CD4-positive, CD25-positive, alpha-beta regulatory T cell (primary cell): ENCODE measurements at regions not wholly inside any gene's neighbourhood (a gene's known extent, or its start where the extent isn't known, plus 50 kb on each side); places are given as distances from the start of the nearest gene placed in this dataset.

ENCODE experiments used
- ATAC-seq, 2 donors: fragments of 150-1000 bp; cut with Tn5 transposase; one replicate each; pipeline ENCODE4 v1.10.0; 2021; ENCODE audit warnings: low read depth in 2 of 2, moderate number of reproducible peaks in 2 of 2, moderate library complexity in 1 of 2
- DNase-seq, 3 donors: peaks; one replicate each; pipeline versions ENCODE4 v3.0.0 to v3.0.0-alpha.2; 2012 to 2022; ENCODE audit warnings: mixed read lengths in 1 of 3
- H3K27ac ChIP-seq: one replicate; pipeline ENCODE4 v1.7.0; 2013; ENCODE audit warnings: mild to moderate bottlenecking, low read length; ENCODE audit not compliant: insufficient read depth, poor library complexity, severe bottlenecking
- H3K27me3 ChIP-seq: one replicate; pipeline ENCODE4 v1.7.0; 2013; ENCODE audit warnings: low read length; ENCODE audit not compliant: control insufficient read depth, insufficient read depth
- H3K36me3 ChIP-seq: one replicate; pipeline ENCODE4 v1.7.0; 2013; ENCODE audit warnings: mild to moderate bottlenecking, low read length, moderate library complexity; ENCODE audit not compliant: control insufficient read depth, insufficient read depth
- H3K4me1 ChIP-seq: 2 replicates; pipeline ENCODE4 v1.7.0; 2013; ENCODE audit warnings: mild to moderate bottlenecking, low read length; ENCODE audit not compliant: insufficient read depth, control insufficient read depth, poor library complexity, severe bottlenecking
- H3K4me3 ChIP-seq: one replicate; pipeline ENCODE4 v1.7.0; 2013; ENCODE audit warnings: low read depth, mild to moderate bottlenecking, low read length, moderate library complexity
- H3K9me3 ChIP-seq, 2 experiments: 1 replicate in 1 of 2; 2 replicates in 1 of 2; pipeline ENCODE4 v1.7.0; 2013; ENCODE audit warnings: low read length in 2 of 2, mild to moderate bottlenecking in 1 of 2, moderate library complexity in 1 of 2; ENCODE audit not compliant: control insufficient read depth in 2 of 2
- H3K27ac Mint-ChIP-seq, 3 donors: one replicate each; pipeline ENCODE4 v1.8.0; 2020 to 2022; ENCODE audit warnings: mild to moderate bottlenecking in 3 of 3, mixed read lengths in 3 of 3, moderate library complexity in 2 of 3
- H3K27me3 Mint-ChIP-seq: one replicate; pipeline ENCODE4 v1.8.0; 2022; ENCODE audit warnings: mild to moderate bottlenecking, mixed read lengths
- H3K36me3 Mint-ChIP-seq: one replicate; pipeline ENCODE4 v1.8.0; 2020; ENCODE audit warnings: mixed read lengths
- H3K4me1 Mint-ChIP-seq, 4 donors: one replicate each; pipeline ENCODE4 v1.8.0; 2020 to 2022; ENCODE audit warnings: mixed read lengths in 4 of 4, mild to moderate bottlenecking in 1 of 4
- H3K4me3 Mint-ChIP-seq, 4 donors: one replicate each; pipeline ENCODE4 v1.8.0; 2020 to 2022; ENCODE audit warnings: mild to moderate bottlenecking in 4 of 4, mixed read lengths in 4 of 4, moderate library complexity in 3 of 4
- H3K9me3 Mint-ChIP-seq, 7 donors: one replicate each; pipeline ENCODE4 v1.8.0; 2020 to 2022; ENCODE audit warnings: mixed read lengths in 7 of 7, mild to moderate bottlenecking in 3 of 7, moderate library complexity in 2 of 7

DNA sequence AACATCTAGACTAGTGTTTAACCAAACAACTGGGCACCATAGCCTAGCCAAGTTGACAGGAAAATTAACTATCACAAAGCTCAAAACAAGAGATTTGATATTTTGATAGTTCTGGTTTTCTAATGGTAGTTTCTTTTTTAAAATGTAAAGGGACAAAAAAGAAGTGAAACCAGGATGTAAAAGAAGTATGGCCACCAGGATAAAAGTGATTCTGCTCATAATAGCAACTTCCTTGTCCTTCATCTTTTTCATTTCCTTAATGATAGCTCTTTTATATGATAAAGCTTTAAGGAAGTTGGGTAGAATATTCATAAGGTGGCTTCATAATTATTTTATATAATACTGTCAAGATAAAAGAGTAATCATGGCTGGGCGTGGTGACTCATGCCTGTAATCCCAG, 139.1 kb downstream of the BASP1 start:
- H3K27ac Mint-ChIP-seq = no peak overlapping the region
- no peaks in the 10 kb centered on the region for H3K36me3 ChIP-seq
- H3K4me1 Mint-ChIP-seq = no peaks in the 10 kb centered on the region
- H3K4me3 ChIP-seq = no peak overlapping the region
- peaks cover 0 to 11% (median 7%) of the 10 kb centered on the region in 7 donors for H3K9me3 Mint-ChIP-seq
- H3K9me3 ChIP-seq = peaks cover 0 to 3% of the 10 kb centered on the region in 2 experiments
- no peaks in the 10 kb centered on the region for H3K27me3 ChIP-seq
- ATAC-seq = no peak
- H3K27ac ChIP-seq = no peak overlapping the region
- no peak for DNase-seq
- no peaks in the 10 kb centered on the region for H3K4me1 ChIP-seq
- H3K36me3 Mint-ChIP-seq = no peaks in the 10 kb centered on the region
- no peak overlapping the region for H3K4me3 Mint-ChIP-seq
- no peaks in the 10 kb centered on the region for H3K27me3 Mint-ChIP-seq

DNA sequence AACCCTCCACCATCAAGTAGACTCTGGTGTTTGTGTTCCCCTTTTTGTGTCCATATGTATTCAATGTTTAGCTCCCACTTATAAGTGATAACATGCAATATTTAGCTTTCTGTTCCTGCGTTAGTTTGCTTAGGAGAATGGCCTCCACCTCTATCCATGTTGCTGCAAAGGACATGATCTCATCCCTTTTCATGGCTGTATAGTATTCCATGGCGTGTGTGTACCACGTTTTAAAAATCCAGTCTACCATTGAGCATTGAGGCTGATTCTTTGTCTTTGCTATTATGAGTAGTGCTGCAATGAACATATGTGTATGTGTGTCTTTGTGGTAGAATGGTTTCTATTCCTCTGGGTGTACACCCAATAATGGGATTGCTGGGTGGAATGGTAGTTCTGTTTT, 140.1 kb downstream of the BASP1 start:
- H3K36me3 Mint-ChIP-seq = no peaks in the 10 kb centered on the region
- ATAC-seq (no peak), DNase-seq (no peak)
- H3K4me3 ChIP-seq = no peak overlapping the region
- H3K27me3 ChIP-seq = no peaks in the 10 kb centered on the region
- peaks cover 0 to 3% of the 10 kb centered on the region in 2 experiments for H3K9me3 ChIP-seq
- no peaks in the 10 kb centered on the region for H3K36me3 ChIP-seq
- H3K27ac ChIP-seq = no peak overlapping the region
- H3K27ac Mint-ChIP-seq = no peak overlapping the region
- no peak overlapping the region for H3K4me3 Mint-ChIP-seq
- no peaks in the 10 kb centered on the region for H3K4me1 Mint-ChIP-seq
- H3K9me3 Mint-ChIP-seq = peaks cover 0 to 11% (median 5%) of the 10 kb centered on the region in 7 donors
- H3K4me1 ChIP-seq = no peaks in the 10 kb centered on the region
- no peaks in the 10 kb centered on the region for H3K27me3 Mint-ChIP-seq

DNA sequence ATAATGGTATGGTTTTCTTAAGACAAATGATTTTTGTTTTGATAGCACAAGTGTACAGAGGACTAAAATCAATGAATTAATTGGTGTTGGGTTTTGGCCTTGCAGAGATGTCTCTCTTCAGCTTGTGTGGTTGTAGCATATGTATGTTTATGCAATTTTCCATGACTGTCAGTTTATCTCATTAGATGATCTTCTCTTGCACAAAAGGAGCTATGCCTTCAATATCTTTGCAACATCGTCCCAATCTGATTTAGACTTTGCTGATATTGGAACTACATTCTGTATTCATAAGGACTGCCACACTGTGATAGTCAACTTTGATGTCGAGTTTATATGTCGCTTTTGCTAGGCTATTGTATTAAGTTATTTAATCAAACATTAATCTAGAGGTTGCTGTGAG, 140.0 kb upstream of the TAF11L2 start:
- Mint-ChIP-seq H3K4me1 (no peaks in the 10 kb centered on the region), H3K4me3 (no peak overlapping the region), H3K9me3 (peaks cover 0 to 14% (median 5%) of the 10 kb centered on the region in 7 donors), H3K27ac (no peak overlapping the region), H3K36me3 (no peaks in the 10 kb centered on the region), H3K27me3 (no peaks in the 10 kb centered on the region)
- H3K4me1 ChIP-seq = no peaks in the 10 kb centered on the region
- DNase-seq (no peak), ATAC-seq (no peak)
- no peaks in the 10 kb centered on the region for H3K36me3 ChIP-seq
- H3K27me3 ChIP-seq = no peaks in the 10 kb centered on the region
- H3K4me3 ChIP-seq = no peak overlapping the region
- H3K9me3 ChIP-seq = peaks cover 0 to 3% of the 10 kb centered on the region in 2 experiments
- no peak overlapping the region for H3K27ac ChIP-seq

DNA sequence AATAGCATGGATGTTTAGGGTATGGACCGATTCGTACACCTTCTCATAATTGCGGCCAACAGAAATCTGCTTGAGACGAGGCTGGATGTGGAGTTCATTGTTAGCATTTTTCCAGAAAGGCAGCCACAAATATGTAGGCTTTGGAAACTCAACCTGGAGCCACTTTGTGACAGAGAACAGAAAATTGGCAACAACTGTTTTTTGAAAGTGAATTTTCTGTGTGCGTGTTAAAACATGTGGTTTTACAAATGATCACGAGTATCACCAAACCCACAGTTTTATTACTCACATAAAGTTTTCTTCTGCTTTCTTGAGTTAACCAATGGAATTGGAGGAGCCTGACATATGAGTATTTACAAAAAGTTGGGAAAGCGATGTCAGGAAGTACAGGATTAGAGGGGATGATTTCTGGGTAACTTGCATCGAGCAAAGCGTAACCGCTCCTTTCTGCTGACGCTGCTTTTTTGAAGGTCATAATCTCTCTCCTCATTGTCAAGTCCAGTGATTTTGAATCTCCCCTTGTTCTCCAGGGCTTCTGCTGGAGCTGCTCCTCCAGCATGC, 138.5 kb upstream of the TAF11L2 start:
- peaks cover 0 to 14% (median 7%) of the 10 kb centered on the region in 7 donors for H3K9me3 Mint-ChIP-seq
- H3K4me3 Mint-ChIP-seq = no peak overlapping the region
- DNase-seq (no peak), ATAC-seq (no peak)
- H3K36me3 Mint-ChIP-seq = no peaks in the 10 kb centered on the region
- H3K27ac ChIP-seq = no peak overlapping the region
- H3K4me1 ChIP-seq = no peaks in the 10 kb centered on the region
- peaks cover 0 to 3% of the 10 kb centered on the region in 2 experiments for H3K9me3 ChIP-seq
- no peak overlapping the region for H3K27ac Mint-ChIP-seq
- no peaks in the 10 kb centered on the region for H3K27me3 Mint-ChIP-seq
- H3K27me3 ChIP-seq = no peaks in the 10 kb centered on the region
- H3K4me3 ChIP-seq = no peak overlapping the region
- no peaks in the 10 kb centered on the region for H3K4me1 Mint-ChIP-seq
- no peaks in the 10 kb centered on the region for H3K36me3 ChIP-seq

DNA sequence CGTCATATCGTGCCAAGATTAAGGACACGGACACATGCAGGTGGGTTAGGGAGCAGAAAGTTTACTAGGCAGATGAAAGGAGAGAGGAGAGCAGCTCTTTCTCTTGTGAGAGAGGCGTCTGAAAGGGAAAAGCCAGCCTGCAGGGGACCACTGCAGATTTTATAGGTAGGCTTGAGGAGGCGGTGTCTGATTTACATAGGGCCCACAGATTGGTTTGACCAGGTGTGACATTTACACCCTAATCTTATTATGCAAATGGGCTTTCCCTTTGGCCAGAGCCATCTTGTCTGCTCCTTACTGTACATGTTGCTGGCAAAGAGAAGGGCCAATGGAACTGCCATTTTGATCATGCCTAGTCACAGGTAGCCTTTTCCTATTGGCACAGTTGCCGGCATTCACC, 137.2 kb upstream of the TAF11L2 start:
- no peaks in the 10 kb centered on the region for H3K27me3 Mint-ChIP-seq
- peaks cover 0 to 14% (median 7%) of the 10 kb centered on the region in 7 donors for H3K9me3 Mint-ChIP-seq
- H3K27ac ChIP-seq = no peak overlapping the region
- no peaks in the 10 kb centered on the region for H3K27me3 ChIP-seq
- ATAC-seq (no peak), DNase-seq (no peak)
- no peaks in the 10 kb centered on the region for H3K4me1 Mint-ChIP-seq
- no peak overlapping the region for H3K4me3 Mint-ChIP-seq
- no peak overlapping the region for H3K4me3 ChIP-seq
- H3K27ac Mint-ChIP-seq = no peak overlapping the region
- peaks cover 0 to 3% of the 10 kb centered on the region in 2 experiments for H3K9me3 ChIP-seq
- H3K4me1 ChIP-seq = no peaks in the 10 kb centered on the region
- no peaks in the 10 kb centered on the region for H3K36me3 Mint-ChIP-seq
- no peaks in the 10 kb centered on the region for H3K36me3 ChIP-seq

DNA sequence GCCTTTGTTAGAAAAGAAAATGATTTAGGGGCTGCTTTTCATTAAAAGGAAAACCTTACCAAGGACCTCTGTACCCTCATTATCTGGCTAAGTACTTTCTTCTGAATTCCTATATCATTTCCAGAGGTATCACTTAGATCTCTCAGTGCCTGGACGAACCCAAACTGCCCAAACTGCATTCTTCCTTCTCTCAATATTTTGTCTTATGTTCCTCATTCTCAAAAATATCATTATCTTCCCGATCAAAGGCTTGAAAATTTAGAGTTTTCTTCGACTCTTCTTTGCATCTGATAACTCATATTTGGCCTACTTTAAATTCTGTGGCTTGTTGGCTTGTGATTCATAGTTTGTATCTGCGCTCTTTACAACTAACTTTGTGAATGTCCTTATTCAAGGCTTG, 136.7 kb upstream of the TAF11L2 start:
- Histone ChIP-seq H3K9me3 (peaks cover 0 to 3% of the 10 kb centered on the region in 2 experiments), H3K4me3 (no peak overlapping the region), H3K4me1 (no peaks in the 10 kb centered on the region), H3K27ac (no peak overlapping the region), H3K27me3 (no peaks in the 10 kb centered on the region), H3K36me3 (no peaks in the 10 kb centered on the region)
- Mint-ChIP-seq H3K36me3 (no peaks in the 10 kb centered on the region), H3K27me3 (no peaks in the 10 kb centered on the region), H3K27ac (no peak overlapping the region), H3K4me3 (no peak overlapping the region), H3K4me1 (no peaks in the 10 kb centered on the region), H3K9me3 (peaks cover 0 to 16% (median 7%) of the 10 kb centered on the region in 7 donors)
- DNase-seq (no peak), ATAC-seq (no peak)

DNA sequence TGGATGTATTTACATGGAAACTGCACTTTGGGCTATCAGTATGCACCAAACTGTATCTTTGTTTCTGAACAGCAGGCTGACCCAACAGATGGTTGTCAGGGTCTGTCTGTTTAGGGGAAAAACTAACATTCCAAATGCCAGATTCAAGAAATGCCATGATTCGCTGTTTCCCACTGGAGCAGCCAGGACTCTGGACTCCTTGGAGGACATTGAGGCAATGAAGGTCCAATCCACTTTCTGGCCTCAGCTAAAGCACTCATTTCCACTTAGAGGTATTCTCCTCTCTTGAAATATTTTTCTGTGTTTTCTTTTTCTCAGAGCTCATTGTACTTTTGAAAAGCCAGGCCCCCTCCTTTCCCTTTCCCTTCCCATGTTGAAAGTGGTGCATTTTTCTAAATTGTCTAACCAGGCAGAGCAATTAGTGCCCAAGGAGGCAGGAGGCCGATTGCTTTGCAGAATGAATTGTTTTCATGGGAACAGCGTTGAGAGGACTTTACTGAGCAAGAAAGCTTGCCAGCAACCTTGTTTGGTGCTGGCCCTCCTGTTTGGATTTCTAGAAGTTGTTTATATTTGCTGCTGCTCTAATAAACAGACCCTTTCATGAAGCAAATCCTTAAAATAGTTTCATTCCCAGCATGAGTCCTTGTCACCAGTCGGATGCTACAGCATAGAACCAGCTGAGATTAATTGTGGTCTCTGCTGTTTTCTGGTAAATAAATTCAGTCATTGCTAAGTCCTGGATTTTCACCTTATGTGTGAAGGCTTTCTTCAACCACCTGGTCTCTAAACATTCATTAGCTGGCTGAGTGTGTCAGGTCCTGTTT, 132.8 kb upstream of the TAF11L2 start:
- no peak overlapping the region for H3K4me3 ChIP-seq
- Mint-ChIP-seq H3K36me3 (no peaks in the 10 kb centered on the region), H3K9me3 (peaks cover 0 to 15% (median 5%) of the 10 kb centered on the region in 7 donors), H3K4me3 (no peak overlapping the region), H3K27ac (no peak overlapping the region), H3K27me3 (no peaks in the 10 kb centered on the region), H3K4me1 (no peaks in the 10 kb centered on the region)
- H3K4me1 ChIP-seq = no peaks in the 10 kb centered on the region
- ATAC-seq (no peak), DNase-seq (no peak)
- no peaks in the 10 kb centered on the region for H3K9me3 ChIP-seq
- H3K27ac ChIP-seq = no peak overlapping the region
- no peaks in the 10 kb centered on the region for H3K27me3 ChIP-seq
- no peaks in the 10 kb centered on the region for H3K36me3 ChIP-seq

DNA sequence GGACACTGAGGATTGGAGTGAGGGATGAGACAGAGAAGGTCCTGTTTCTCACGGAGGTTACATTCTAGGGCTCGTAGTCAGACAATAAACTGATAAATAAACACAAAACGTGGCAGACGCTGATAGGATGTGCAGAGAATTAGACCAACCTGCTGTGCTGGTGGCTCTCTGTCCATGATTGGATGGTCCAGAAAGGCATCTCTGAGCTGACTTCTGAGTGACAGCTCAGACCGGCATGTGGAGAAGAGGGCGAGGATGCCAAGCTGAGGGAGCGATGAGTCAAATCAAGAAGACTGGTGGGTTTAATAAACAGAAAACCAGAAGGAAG, 132.3 kb upstream of the TAF11L2 start:
- no peak overlapping the region for H3K27ac ChIP-seq
- H3K4me1 Mint-ChIP-seq = no peaks in the 10 kb centered on the region
- ATAC-seq (no peak), DNase-seq (no peak)
- peaks cover 0 to 13% (median 6%) of the 10 kb centered on the region in 7 donors for H3K9me3 Mint-ChIP-seq
- H3K27me3 ChIP-seq = no peaks in the 10 kb centered on the region
- H3K9me3 ChIP-seq = no peaks in the 10 kb centered on the region
- no peaks in the 10 kb centered on the region for H3K4me1 ChIP-seq
- no peaks in the 10 kb centered on the region for H3K27me3 Mint-ChIP-seq
- no peaks in the 10 kb centered on the region for H3K36me3 ChIP-seq
- H3K4me3 ChIP-seq = no peak overlapping the region
- H3K27ac Mint-ChIP-seq = no peak overlapping the region
- no peak overlapping the region for H3K4me3 Mint-ChIP-seq
- no peaks in the 10 kb centered on the region for H3K36me3 Mint-ChIP-seq
